HG02938 (cell line): ENCODE measurements at regions not wholly inside any gene's neighbourhood (a gene's known extent, or its start where the extent isn't known, plus 50 kb on each side); places are given as distances from the start of the nearest gene placed in this dataset.

Experiments
- ATAC-seq: cut with Tn5 transposase; IDR thresholded peaks from one replicate; pipeline ENCODE4 v1.9.1; 2021; ENCODE audit warnings: mild to moderate bottlenecking, moderate library complexity; ENCODE audit not compliant: unreplicated experiment

GRCh38 chr2:143833015-143833660, 686.8 kb downstream of the ZEB2 start:
- ATAC-seq: no peak

GRCh38 chr2:143830476-143830875, 689.4 kb downstream of the ZEB2 start:
- no peak for ATAC-seq

GRCh38 chr2:143828763-143829537, 691.0 kb downstream of the ZEB2 start:
- ATAC-seq: no peak

- ATAC-seq: no peak
Observed at GRCh38 chr2:143824791-143825190, 695.1 kb downstream of the ZEB2 start.

DNA sequence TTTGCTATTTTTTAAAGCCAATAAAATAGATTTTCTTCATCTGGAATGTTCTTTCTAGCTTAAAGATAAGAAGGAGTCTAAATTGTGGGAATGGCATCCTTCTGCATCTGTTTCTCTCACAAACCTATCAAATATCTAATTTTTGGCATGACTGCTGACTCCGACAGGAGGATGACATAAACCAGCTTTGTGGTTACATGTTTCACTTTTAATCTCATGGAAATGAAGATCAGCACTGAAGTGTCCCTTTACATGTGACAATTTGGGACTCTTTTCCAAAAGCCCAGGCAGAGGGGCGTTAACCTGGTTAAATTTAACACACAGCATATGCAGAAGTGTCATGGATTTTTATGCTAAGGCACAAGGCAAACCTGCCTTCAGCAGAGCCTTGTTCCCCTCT, 694.7 kb downstream of the ARHGAP15 start:
- no peak for ATAC-seq

DNA sequence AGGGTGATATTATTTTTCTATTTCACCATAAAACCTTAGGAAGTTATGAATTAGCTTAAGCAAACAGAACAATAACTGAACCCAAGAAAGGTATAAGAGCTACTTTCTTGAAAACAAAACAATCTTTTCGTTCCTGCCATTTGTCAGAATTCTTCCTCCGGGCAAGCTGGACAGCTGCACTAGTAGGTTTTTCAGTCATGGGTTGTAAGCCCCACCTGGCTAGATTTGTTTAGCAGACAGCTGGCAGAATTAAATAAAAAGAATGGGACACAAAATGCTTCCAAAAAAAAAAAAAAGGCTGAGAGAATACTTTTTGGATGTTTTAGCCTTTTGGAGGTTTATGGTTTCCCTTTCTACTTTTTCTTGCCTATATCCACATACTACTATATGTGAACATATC, 694.1 kb downstream of the ARHGAP15 start:
- ATAC-seq: no peak

DNA sequence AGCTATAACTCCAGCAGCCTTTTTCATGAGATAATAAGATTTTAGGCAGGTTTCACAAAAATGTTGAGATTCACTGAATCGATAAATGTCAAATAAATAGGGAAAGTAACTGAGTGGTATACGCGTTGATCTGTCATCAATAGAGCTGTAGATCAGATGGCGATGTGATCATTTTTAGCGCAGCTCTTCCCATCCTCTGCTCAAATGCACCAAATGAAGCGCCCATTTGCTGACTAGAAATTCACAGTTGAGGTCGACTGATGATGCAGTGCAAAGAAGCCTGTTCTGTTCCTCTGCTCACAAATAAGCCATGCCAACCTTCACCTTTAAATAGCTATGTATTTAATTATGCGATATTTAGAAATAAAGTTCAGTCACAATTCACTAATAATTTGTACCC, 693.5 kb downstream of the ARHGAP15 start:
- ATAC-seq: no peak

GRCh38 chr2:143819764-143820163, 690.5 kb downstream of the ARHGAP15 start:
- no peak for ATAC-seq

- no peak for ATAC-seq
Observed at GRCh38 chr2:143819190-143819735, 690.0 kb downstream of the ARHGAP15 start.
